ENCODE measurements at regions not wholly inside any gene's neighbourhood (a gene's known extent, or its start where the extent isn't known, plus 50 kb on each side); places are given as distances from the start of the nearest gene placed in this dataset.
"Not testable (repeated sequence)": the region's sequence is repeated elsewhere in the genome, so short reads cannot be mapped to it uniquely, and the experiment has no call there.

- no peak for DNase-seq (ENCODE audit: low spot score)
Observed at GRCh38 chr7:4437916-4438315, 244.2 kb upstream of the FOXK1 start.

GRCh38 chr7:4438723-4439245 is 243.3 kb upstream of the FOXK1 start:
- no peak for DNase-seq (ENCODE audit: low spot score)

- DNase-seq (ENCODE audit: low spot score) = no peak
Observed at GRCh38 chr7:4439444-4439843, 242.7 kb upstream of the FOXK1 start.

DNA sequence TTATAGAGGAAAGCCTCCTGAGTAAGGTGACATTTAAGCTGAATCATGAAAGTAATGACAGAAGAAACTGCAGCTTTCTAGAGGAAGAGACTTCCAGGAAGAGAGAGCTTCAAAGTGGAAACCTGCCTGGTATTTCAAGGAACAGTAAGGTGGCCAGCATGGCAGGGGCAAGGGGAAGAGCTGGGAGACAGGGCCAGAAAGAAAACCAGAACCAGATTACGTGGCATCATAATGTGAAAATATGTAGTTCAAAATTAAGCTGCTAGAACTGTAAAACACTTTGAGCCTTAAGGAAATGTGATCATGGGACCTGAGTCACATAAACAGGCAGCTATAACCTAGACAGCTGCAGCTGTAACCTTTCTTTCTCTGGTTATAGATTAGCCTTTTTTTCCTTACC is 238.0 kb upstream of the FOXK1 start:
- no peak for DNase-seq (ENCODE audit: low spot score)

DNA sequence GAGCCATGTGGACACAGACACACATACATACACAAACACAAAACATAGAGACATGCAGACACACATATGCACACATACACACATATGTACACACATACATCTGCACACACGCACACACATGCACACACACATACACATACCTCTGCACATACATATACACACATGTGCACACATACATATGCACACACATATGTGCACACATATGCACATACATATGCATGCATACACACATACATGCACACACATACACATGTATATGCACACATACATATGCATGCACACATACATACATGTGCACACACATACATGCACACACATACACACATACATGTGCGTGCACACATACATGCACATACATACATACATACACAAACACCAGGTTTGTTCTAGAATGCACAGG is 236.3 kb upstream of the FOXK1 start:
- DNase-seq (ENCODE audit: low spot score) = no peak

- DNase-seq (ENCODE audit: low spot score) = no peak
Observed at GRCh38 chr7:4449263-4449662, 232.8 kb upstream of the FOXK1 start.

DNA sequence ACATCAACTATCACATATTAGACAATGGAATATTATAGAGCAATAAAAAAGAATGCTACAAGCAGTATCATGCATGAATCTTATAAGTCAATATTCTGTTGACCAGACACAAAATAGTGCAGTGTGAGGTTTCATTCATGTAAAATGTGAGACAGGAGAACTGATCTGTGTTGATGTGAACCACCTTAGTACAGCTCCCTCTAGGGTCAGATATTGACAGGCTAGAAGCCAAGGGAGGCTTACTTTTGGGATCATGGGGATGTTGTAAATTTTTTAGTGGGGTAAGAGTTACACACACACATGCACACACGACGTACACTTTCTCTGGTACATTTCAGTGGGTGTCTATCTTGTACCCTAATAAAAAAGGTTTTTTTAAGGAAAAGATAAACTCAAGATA is 231.6 kb upstream of the FOXK1 start:
- DNase-seq (ENCODE audit: low spot score) = no peak

DNA sequence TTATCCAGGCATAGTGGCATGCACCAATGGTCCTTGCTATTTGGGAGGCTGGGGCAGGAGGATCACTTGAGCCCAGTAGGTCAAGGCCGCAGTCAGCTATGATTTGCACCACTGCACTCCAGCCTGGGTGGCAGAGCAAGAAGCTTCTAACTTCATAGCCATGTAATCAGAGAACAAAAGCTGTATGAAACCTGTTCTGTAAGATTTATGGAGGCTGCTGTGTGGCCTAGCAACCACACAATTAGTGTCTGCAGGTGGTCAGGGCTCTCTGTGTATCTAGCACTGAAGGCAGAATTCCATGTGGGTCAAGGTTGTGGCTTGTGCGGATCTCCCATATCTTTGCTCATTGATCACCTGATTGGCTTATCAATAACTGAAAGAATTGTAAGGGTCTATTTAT is 221.5 kb upstream of the FOXK1 start:
- no peak for DNase-seq (ENCODE audit: low spot score)

DNA sequence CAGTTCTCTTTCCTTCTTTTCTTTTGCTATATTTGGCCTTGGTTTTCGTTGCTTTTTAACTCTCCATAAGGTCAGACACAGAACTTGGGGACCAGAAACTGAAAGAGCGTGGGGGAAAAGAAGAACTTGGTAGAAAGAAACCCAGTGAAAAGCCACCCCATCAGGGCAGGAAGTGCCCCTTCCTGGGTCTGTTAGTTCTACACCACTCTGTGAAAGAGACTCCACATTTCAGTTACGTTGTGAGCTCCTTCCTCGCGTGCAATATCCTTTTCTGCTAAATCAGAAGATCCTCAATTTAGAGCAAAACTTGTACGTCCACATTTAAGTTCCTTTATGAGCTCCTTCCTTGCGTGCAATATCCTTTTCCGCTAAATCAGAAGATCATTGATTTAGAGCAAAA is 220.6 kb upstream of the FOXK1 start:
- DNase-seq (ENCODE audit: low spot score) = no peak

- DNase-seq (ENCODE audit: low spot score) = no peak
Observed at GRCh38 chr7:4468320-4469102, 213.6 kb upstream of the FOXK1 start.

DNA sequence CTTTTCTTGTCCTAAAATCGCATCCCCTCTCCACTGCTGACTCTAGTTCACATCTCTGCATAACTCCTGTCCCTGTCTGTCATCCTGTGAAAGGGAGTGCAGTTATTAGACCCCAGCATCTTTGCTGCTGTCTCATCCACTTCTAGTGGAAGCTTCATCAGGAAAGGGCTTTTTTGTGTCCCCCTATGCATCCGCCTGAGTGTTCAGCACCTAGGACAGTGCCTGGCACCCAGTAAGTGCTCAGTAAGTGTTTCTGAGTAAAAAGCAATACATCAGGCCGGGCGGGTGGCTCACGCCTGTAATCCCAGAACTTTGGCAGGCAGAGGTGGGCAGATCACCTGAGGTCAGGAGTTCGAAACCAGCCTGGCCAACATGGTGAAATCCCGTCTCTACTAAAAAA is 211.8 kb upstream of the FOXK1 start:
- peak; percentile 28 for DNase-seq (ENCODE audit: low spot score)

- DNase-seq (ENCODE audit: low spot score) = no peak
Observed at GRCh38 chr7:4472728-4473127, 209.4 kb upstream of the FOXK1 start.

- DNase-seq (ENCODE audit: low spot score) = peak; percentile 87
Observed at GRCh38 chr7:4479367-4480039, 202.6 kb upstream of the FOXK1 start.

DNA sequence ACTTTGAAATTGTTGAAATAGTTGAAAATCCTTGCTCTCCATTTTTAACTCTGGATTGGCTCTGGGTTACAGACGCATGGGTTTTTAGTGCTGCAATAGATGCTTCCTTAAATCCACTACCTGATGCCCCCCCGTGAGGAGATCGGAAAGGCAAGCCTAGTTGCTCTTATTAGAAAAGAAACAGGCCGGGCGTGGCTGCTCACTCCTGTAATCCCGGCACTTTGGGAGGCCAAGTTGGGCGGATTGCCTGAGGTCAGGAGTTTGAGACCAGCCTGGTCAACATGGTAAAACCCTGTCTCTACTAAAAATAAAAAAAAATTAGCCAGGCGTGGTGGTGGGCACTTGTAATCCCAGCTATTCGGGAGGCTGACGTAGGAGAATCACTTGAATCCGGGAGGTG is 202.0 kb upstream of the FOXK1 start:
- not testable (repeated sequence) for DNase-seq (ENCODE audit: low spot score)

- no peak for DNase-seq (ENCODE audit: low spot score)
Observed at GRCh38 chr7:4483851-4484250, 198.2 kb upstream of the FOXK1 start.

DNA sequence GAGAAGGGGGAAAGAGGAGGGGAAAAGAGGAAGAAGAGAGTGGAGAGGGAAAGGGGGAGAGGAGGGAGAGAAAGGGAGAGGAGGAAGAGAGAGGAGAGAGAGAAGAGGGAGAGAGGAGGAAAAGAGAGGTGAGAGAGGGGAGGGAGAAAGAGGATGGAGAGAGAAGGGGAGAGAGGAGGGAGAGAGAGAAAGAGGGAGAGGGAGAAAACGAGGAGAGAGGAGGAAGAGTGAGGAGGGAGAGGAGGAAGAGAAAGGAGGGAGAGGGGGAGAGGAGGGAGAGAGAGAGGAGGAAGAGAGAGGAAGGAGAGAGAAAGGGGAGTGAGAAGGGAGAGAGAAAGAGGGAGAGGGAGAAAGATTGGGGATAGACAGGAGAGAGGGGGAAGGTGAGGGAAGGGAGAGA is 197.6 kb upstream of the FOXK1 start:
- DNase-seq (ENCODE audit: low spot score) = no peak

GRCh38 chr7:4486907-4487306 is 195.2 kb upstream of the FOXK1 start:
- DNase-seq (ENCODE audit: low spot score) = no peak

- not testable (repeated sequence) for DNase-seq (ENCODE audit: low spot score)
Observed at GRCh38 chr7:4496911-4497310, 185.2 kb upstream of the FOXK1 start.

GRCh38 chr7:4500812-4501211 is 181.3 kb upstream of the FOXK1 start:
- no peak for DNase-seq (ENCODE audit: low spot score)

GRCh38 chr7:4507886-4508285 is 174.2 kb upstream of the FOXK1 start:
- DNase-seq (ENCODE audit: low spot score) = not testable (repeated sequence)

GRCh38 chr7:4513450-4513849 is 168.6 kb upstream of the FOXK1 start:
- DNase-seq (ENCODE audit: low spot score) = no peak

DNA sequence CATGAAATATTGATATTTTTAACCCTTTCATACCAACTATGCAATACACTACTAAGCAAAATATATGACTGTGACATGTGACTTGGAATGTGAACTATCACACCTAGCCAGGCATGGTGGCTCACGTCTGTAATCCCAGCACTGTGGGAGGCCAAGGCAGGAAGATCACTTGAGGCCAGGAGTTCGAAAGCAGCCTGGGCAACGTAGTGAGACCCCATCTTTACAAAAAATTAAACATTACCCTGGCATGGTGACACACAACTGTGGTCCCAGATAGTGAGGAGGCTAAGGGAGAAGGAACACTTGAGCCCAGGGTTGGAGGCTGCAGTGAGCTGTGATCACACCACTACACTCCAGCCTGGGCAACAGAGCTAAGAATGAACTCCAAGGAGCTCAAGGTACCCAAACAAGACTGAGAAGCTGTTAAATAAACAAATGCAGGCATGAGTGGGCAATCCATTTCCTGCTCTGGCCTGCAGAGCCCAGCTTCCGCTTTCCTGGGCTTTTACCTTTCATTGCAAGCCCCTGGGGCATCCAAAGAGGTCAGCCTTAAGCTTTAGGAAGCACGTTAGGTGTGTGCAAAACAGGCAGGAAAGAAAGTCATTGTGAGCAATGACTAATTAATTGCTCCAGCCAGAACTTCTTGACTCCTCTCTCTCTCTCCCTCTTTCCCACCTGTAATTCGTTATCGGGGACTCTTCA is 162.1 kb upstream of the FOXK1 start:
- no peak for DNase-seq (ENCODE audit: low spot score)

DNA sequence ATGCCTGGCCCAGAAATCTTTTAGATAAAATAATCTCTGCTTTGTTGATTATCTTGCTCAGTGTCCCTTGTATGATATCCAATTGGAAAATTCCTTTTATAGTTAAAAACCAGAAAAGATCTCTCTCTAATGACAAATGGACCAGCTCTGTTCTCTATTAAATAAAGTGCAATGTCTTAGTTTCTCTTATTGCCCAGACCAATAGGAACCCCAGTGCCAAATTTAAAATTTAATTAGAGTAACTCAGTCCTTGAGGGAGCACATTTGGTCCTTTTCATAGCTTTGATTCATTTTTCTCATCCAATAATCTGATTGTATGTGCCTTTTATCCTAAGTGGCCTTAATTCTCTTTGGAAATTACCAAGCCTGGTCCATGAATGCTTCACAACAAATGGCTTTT is 158.9 kb upstream of the FOXK1 start:
- no peak for DNase-seq (ENCODE audit: low spot score)

Data from A172 (cell line).